ENCODE measurements at regions not wholly inside any gene's neighbourhood (a gene's known extent, or its start where the extent isn't known, plus 50 kb on each side); places are given as distances from the start of the nearest gene placed in this dataset.

GRCh38 chr3:170777564-170777926 is 92.5 kb downstream of the RPL22L1 start:
- TF ChIP-seq, protein P1, sequence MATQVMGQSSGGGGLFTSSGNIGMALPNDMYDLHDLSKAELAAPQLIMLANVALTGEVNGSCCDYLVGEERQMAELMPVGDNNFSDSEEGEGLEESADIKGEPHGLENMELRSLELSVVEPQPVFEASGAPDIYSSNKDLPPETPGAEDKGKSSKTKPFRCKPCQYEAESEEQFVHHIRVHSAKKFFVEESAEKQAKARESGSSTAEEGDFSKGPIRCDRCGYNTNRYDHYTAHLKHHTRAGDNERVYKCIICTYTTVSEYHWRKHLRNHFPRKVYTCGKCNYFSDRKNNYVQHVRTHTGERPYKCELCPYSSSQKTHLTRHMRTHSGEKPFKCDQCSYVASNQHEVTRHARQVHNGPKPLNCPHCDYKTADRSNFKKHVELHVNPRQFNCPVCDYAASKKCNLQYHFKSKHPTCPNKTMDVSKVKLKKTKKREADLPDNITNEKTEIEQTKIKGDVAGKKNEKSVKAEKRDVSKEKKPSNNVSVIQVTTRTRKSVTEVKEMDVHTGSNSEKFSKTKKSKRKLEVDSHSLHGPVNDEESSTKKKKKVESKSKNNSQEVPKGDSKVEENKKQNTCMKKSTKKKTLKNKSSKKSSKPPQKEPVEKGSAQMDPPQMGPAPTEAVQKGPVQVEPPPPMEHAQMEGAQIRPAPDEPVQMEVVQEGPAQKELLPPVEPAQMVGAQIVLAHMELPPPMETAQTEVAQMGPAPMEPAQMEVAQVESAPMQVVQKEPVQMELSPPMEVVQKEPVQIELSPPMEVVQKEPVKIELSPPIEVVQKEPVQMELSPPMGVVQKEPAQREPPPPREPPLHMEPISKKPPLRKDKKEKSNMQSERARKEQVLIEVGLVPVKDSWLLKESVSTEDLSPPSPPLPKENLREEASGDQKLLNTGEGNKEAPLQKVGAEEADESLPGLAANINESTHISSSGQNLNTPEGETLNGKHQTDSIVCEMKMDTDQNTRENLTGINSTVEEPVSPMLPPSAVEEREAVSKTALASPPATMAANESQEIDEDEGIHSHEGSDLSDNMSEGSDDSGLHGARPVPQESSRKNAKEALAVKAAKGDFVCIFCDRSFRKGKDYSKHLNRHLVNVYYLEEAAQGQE (IDR thresholded peaks at IDR 0.05; ENCODE audit: insufficient read depth in 1 of 2, low read depth in 2 of 2, low read length in 2 of 2) = no peak
- TF ChIP-seq FOXP2 (optimal IDR thresholded peaks at IDR 0.05; ENCODE audit: borderline replicate concordance, extremely low read depth, extremely low read length, insufficient read depth) = no peak

Measured in PFSK-1 (cell line).